GM18508 (cell line): ENCODE measurements at regions not wholly inside any gene's neighbourhood (a gene's known extent, or its start where the extent isn't known, plus 50 kb on each side); places are given as distances from the start of the nearest gene placed in this dataset.
"Not testable (repeated sequence)": the region's sequence is repeated elsewhere in the genome, so short reads cannot be mapped to it uniquely, and the experiment has no call there.

Experiments used
- ATAC-seq: cut with Tn5 transposase; IDR thresholded peaks from one replicate; pipeline ENCODE4 v1.9.1; 2021; ENCODE audit warnings: moderate number of reproducible peaks; ENCODE audit not compliant: insufficient read depth, unreplicated experiment

GRCh38 chr9:38259519-38260218, 132.8 kb upstream of the ALDH1B1 start:
- no peak for ATAC-seq

- no peak for ATAC-seq
Observed at GRCh38 chr9:38259056-38259455, 133.4 kb upstream of the ALDH1B1 start.

- ATAC-seq, result no peak
Observed at GRCh38 chr9:38257626-38258215, 134.8 kb upstream of the ALDH1B1 start.

- no peak for ATAC-seq
Observed at GRCh38 chr9:38256461-38256860, 136.0 kb upstream of the ALDH1B1 start.

GRCh38 chr9:38255599-38255998, 136.9 kb upstream of the ALDH1B1 start:
- ATAC-seq, result no peak

- ATAC-seq, result no peak
Observed at GRCh38 chr9:38254756-38255155, 137.7 kb upstream of the ALDH1B1 start.

- ATAC-seq, result no peak
Observed at GRCh38 chr9:38254151-38254550, 138.4 kb upstream of the ALDH1B1 start.

GRCh38 chr9:38253200-38253599, 139.3 kb upstream of the ALDH1B1 start:
- no peak for ATAC-seq

- no peak for ATAC-seq
Observed at GRCh38 chr9:38251036-38251860, 141.3 kb upstream of the ALDH1B1 start.

GRCh38 chr9:38250279-38251035, 142.0 kb upstream of the ALDH1B1 start:
- no peak for ATAC-seq

- no peak for ATAC-seq
Observed at GRCh38 chr9:38249587-38250210, 142.8 kb upstream of the ALDH1B1 start.

- no peak for ATAC-seq
Observed at GRCh38 chr9:38249049-38249448, 143.5 kb upstream of the ALDH1B1 start.

GRCh38 chr9:38246833-38247232, 145.7 kb upstream of the ALDH1B1 start:
- no peak for ATAC-seq

GRCh38 chr9:38244971-38245370, 147.5 kb upstream of the ALDH1B1 start:
- no peak for ATAC-seq

GRCh38 chr9:38243993-38244392, 148.5 kb upstream of the ALDH1B1 start:
- no peak for ATAC-seq

- not testable (repeated sequence) for ATAC-seq
Observed at GRCh38 chr9:38242151-38242550, 150.4 kb upstream of the ALDH1B1 start.

GRCh38 chr9:38240051-38240450, 152.5 kb upstream of the ALDH1B1 start:
- no peak for ATAC-seq

GRCh38 chr9:38235244-38235643, 157.3 kb upstream of the ALDH1B1 start:
- ATAC-seq, result no peak

- ATAC-seq, result no peak
Observed at GRCh38 chr9:38234479-38235170, 157.9 kb upstream of the ALDH1B1 start.
